ENCODE measurements at regions not wholly inside any gene's neighbourhood (a gene's known extent, or its start where the extent isn't known, plus 50 kb on each side); places are given as distances from the start of the nearest gene placed in this dataset.

- no peak overlapping the region for H2AFZ ChIP-seq (ENCODE audit: low read length)
- no peaks in the 10 kb centered on the region for H3K27me3 ChIP-seq (ENCODE audit: control insufficient read depth in 1 of 2, insufficient read depth in 2 of 2, low read length in 2 of 2)
- H3K9me3 ChIP-seq (ENCODE audit: low read length), result peaks cover 11% of the 10 kb centered on the region; the same call in 1 of the 2 replicates
- H3K4me2 ChIP-seq (ENCODE audit: low read depth, low read length), result no peak overlapping the region
- no peaks in the 10 kb centered on the region for H3K36me3 ChIP-seq (replicated peaks in 1 of 2; ENCODE audit: control insufficient read depth in 1 of 2, insufficient read depth in 2 of 2, low read length in 2 of 2)
- no peaks in the 10 kb centered on the region for H3K4me1 ChIP-seq (ENCODE audit: insufficient read depth, low read length)
- DNase-seq (ENCODE audit: low spot score), result no peak
- WGBS (ENCODE audit: low lambda C conversion rate), result 11% methylated on average over 5 of the region's 5 CpGs
- no peak for FAIRE-seq
- no peaks in the 10 kb centered on the region for H3K79me2 ChIP-seq (ENCODE audit: insufficient read depth, low read length)
- intact Hi-C loops (cut with micrococcal nuclease; ENCODE audit: unreplicated experiment), result no loop called here
- ChIA-PET POLR2A (no interaction called here), CTCF (ENCODE audit: low intra/inter-chr PET ratio, low total read pairs) (no interaction called here)
- BruUV-seq (replicated peaks), result no TSS peak
- in situ Hi-C loops (cut with HindIII; ENCODE audit: extremely low pct_ligation_motif_present, low pct_unique_long_range_greater_than_20kb), result no loop called here
- no peak for ATAC-seq
- no peak overlapping the region for H3K9ac ChIP-seq (ENCODE audit: insufficient read depth, low read depth, low read length)
- no peak overlapping the region for H3K27ac ChIP-seq (ENCODE audit: extremely low read length, insufficient read depth, low read length)
- no peaks in the 10 kb centered on the region for H4K20me1 ChIP-seq (ENCODE audit: insufficient read depth, low read length)
- no peak overlapping the region for H3K4me3 ChIP-seq (replicated peaks in 1 of 3; ENCODE audit: insufficient read depth in 1 of 3, low read depth in 2 of 3, low read length in 3 of 3)
- TF ChIP-seq ZBTB14 (CRISPR knock-in tag; IDR thresholded peaks at IDR 0.05) (no peak), ZNF24 (IDR thresholded peaks at IDR 0.05) (no peak), SNAI1 (CRISPR knock-in tag; IDR thresholded peaks at IDR 0.05; ENCODE audit: borderline replicate concordance) (no peak), ZNF414 (CRISPR knock-in tag; IDR thresholded peaks at IDR 0.05) (no peak), GTF3A (CRISPR knock-in tag; conservative IDR thresholded peaks at IDR 0.05) (no peak), ZNF709 (CRISPR knock-in tag; IDR thresholded peaks at IDR 0.05) (no peak), GATAD1 (CRISPR knock-in tag; IDR thresholded peaks at IDR 0.05) (no peak), ZBTB39 (CRISPR knock-in tag; IDR thresholded peaks at IDR 0.05) (no peak), RERE (CRISPR knock-in tag; IDR thresholded peaks at IDR 0.05; ENCODE audit: low read depth) (no peak), ZBTB4 (CRISPR knock-in tag; IDR thresholded peaks at IDR 0.05; ENCODE audit: borderline replicate concordance) (no peak)
These were observed 154.7 kb upstream of the DGKB start for GRCh38 chr7:15057272-15057671.

Measured in HepG2 (cell line).